ENCODE measurements at regions not wholly inside any gene's neighbourhood (a gene's known extent, or its start where the extent isn't known, plus 50 kb on each side); places are given as distances from the start of the nearest gene placed in this dataset.
"Not testable (repeated sequence)": the region's sequence is repeated elsewhere in the genome, so short reads cannot be mapped to it uniquely, and the experiment has no call there.

- not testable (repeated sequence) for TF ChIP-seq CTCF (IDR thresholded peaks at IDR 0.05; ENCODE audit: low read depth, low read length, missing input control); YY1 (IDR thresholded peaks at IDR 0.05); REST (IDR thresholded peaks at IDR 0.05)
Measured at GRCh38 chr14:105707723-105708151, 181.4 kb downstream of the TMEM121 start.
